GM19395 (cell line): ENCODE measurements at regions not wholly inside any gene's neighbourhood (a gene's known extent, or its start where the extent isn't known, plus 50 kb on each side); places are given as distances from the start of the nearest gene placed in this dataset.
"Not testable (repeated sequence)": the region's sequence is repeated elsewhere in the genome, so short reads cannot be mapped to it uniquely, and the experiment has no call there.

Experiments used
- ATAC-seq: cut with Tn5 transposase; IDR thresholded peaks from one replicate; pipeline ENCODE4 v1.9.1; 2021; ENCODE audit warnings: mild to moderate bottlenecking, moderate library complexity; ENCODE audit not compliant: unreplicated experiment

GRCh38 chr11:22449441-22449840 lies 111.3 kb downstream of the SLC17A6 start:
- no peak for ATAC-seq

GRCh38 chr11:22444076-22444475 lies 105.9 kb downstream of the SLC17A6 start:
- no peak for ATAC-seq

- no peak for ATAC-seq
Measured at GRCh38 chr11:22441831-22442230, 103.7 kb downstream of the SLC17A6 start.

GRCh38 chr11:22435582-22435981 lies 97.4 kb downstream of the SLC17A6 start:
- not testable (repeated sequence) for ATAC-seq

GRCh38 chr11:22433517-22433916 lies 95.3 kb downstream of the SLC17A6 start:
- ATAC-seq: no peak

GRCh38 chr11:22433094-22433455 lies 94.9 kb downstream of the SLC17A6 start:
- peak; percentile 30 for ATAC-seq

- ATAC-seq: peak; percentile 71
Measured at GRCh38 chr11:22432291-22433093, 94.3 kb downstream of the SLC17A6 start.

- ATAC-seq: no peak
Measured at GRCh38 chr11:22431106-22431505, 92.9 kb downstream of the SLC17A6 start.

GRCh38 chr11:22430639-22431038 lies 92.5 kb downstream of the SLC17A6 start:
- no peak for ATAC-seq

- ATAC-seq: no peak
Measured at GRCh38 chr11:22430141-22430541, 92.0 kb downstream of the SLC17A6 start.
